HepG2 (cell line): ENCODE measurements at regions not wholly inside any gene's neighbourhood (a gene's known extent, or its start where the extent isn't known, plus 50 kb on each side); places are given as distances from the start of the nearest gene placed in this dataset.
"Not testable (repeated sequence)": the region's sequence is repeated elsewhere in the genome, so short reads cannot be mapped to it uniquely, and the experiment has no call there.

Experiments
- ATAC-seq: fragments of 200-7000 bp; cut with Tn5 transposase; 3 replicates; pipeline ENCODE4 v1.9.1; 2020; ENCODE audit warnings: mild to moderate bottlenecking, moderate library complexity
- BruUV-seq: library from RNA; stranded (reverse); fragments of 400-500 nt; replicated peaks from 2 replicates; lab custom pipeline; 2021; lab: Mats Ljungman, UMichigan
- CTCF ChIA-PET: fragments of 300-600 bp; formaldehyde crosslinking; extraction: SDS; loops from one replicate; lab custom pipeline; 2021; ENCODE audit warnings: low total read pairs, inconsistent platforms, low intra/inter-chr PET ratio; lab: Yijun Ruan, JAX
- POLR2A ChIA-PET: fragments of 350-600 bp; sonication (Branson Sonifier 250); formaldehyde crosslinking; loops from one replicate; lab custom pipeline; 2020; ENCODE audit warnings: antibody characterized with exemption, inconsistent platforms; lab: Yijun Ruan, JAX
- DNase-seq: peaks from one replicate; pipeline ENCODE4 v3.0.0-alpha.2; 2015; ENCODE audit warnings: low spot score
- FAIRE-seq: peaks from 3 replicates; lab custom pipeline; 2011; peaks lifted over from hg19 to GRCh38; lab: Jason Lieb, UNC
- H2AFZ ChIP-seq: one replicate; pipeline ENCODE4 v1.6.1; 2011; ENCODE audit warnings: low read length, inconsistent platforms
- H3K27ac ChIP-seq: fragments of 300-600 bp; 3 replicates; pipeline ENCODE4 v1.8.0; 2011; ENCODE audit warnings: mixed run types, mild to moderate bottlenecking, mixed read lengths, low read length, inconsistent platforms; ENCODE audit not compliant: insufficient read depth; ENCODE audit errors: extremely low read length
- H3K27me3 ChIP-seq, 2 experiments: fragments of 200-600 bp in 1 of 2; 2 replicates in 1 of 2; 3 replicates in 1 of 2; pipeline versions ENCODE4 v1.6.0 to v1.8.0; 2011; ENCODE audit warnings: low read length in 2 of 2, mild to moderate bottlenecking in 2 of 2, moderate library complexity in 2 of 2, inconsistent platforms in 1 of 2; ENCODE audit not compliant: insufficient read depth in 2 of 2, control insufficient read depth in 1 of 2
- H3K36me3 ChIP-seq, 2 experiments: fragments of 200-600 bp in 1 of 2; replicated peaks in 1 of 2; 2 replicates in 1 of 2; 3 replicates in 1 of 2; pipeline versions ENCODE4 v1.5.1 to v1.8.0; 2011; ENCODE audit warnings: low read length in 2 of 2, inconsistent platforms in 1 of 2; ENCODE audit not compliant: insufficient read depth in 2 of 2, control insufficient read depth in 1 of 2
- H3K4me1 ChIP-seq: 2 replicates; pipeline ENCODE4 v1.5.1; 2012; ENCODE audit warnings: low read length, inconsistent platforms; ENCODE audit not compliant: insufficient read depth
- H3K4me2 ChIP-seq: 2 replicates; pipeline ENCODE4 v1.6.0; 2011; ENCODE audit warnings: low read depth, low read length, inconsistent platforms
- H3K4me3 ChIP-seq, 3 experiments: fragments of 200-600 bp in 1 of 3; sonication (generic), shearing (Covaris generic) in 1 of 3; replicated peaks in 1 of 3; 2 replicates each; pipeline ENCODE4 v1.5.1; 2011 to 2016; ENCODE audit warnings: low read length in 3 of 3, inconsistent platforms in 2 of 3, low read depth in 2 of 3, mild to moderate bottlenecking in 2 of 3, control low read depth in 1 of 3, mixed read lengths in 1 of 3; ENCODE audit not compliant: insufficient read depth in 1 of 3
- H3K79me2 ChIP-seq: one replicate; pipeline ENCODE4 v1.6.1; 2011; ENCODE audit warnings: low read length, inconsistent platforms; ENCODE audit not compliant: insufficient read depth
- H3K9ac ChIP-seq: 2 replicates; pipeline ENCODE4 v1.6.0; 2011; ENCODE audit warnings: mild to moderate bottlenecking, low read depth, low read length, inconsistent platforms; ENCODE audit not compliant: insufficient read depth
- H3K9me3 ChIP-seq: 2 replicates; pipeline ENCODE4 v1.5.1; 2012; ENCODE audit warnings: mild to moderate bottlenecking, low read length
- H4K20me1 ChIP-seq: 2 replicates; pipeline ENCODE4 v1.6.0; 2011; ENCODE audit warnings: inconsistent platforms, mild to moderate bottlenecking, low read length, moderate library complexity; ENCODE audit not compliant: insufficient read depth
- ATF7-NPFF ChIP-seq: sonication (generic); formaldehyde crosslinking; IDR thresholded peaks from 2 replicates; pipeline ENCODE4 v1.8.1; 2023; ENCODE audit warnings: mild to moderate bottlenecking, low read depth, missing genetic modification reagents, moderate library complexity
- CBFB ChIP-seq: sonication (generic); formaldehyde crosslinking; IDR thresholded peaks from 2 replicates; pipeline ENCODE4 v1.4.0; 2020; ENCODE audit warnings: missing genetic modification reagents
- HNRNPK ChIP-seq: fragments of 200-400 bp; formaldehyde crosslinking; IDR thresholded peaks from 2 replicates; pipeline ENCODE4 v1.6.1; 2018; ENCODE audit warnings: low read length, low read depth, moderate library complexity, mild to moderate bottlenecking; ENCODE audit not compliant: poor library complexity, severe bottlenecking
- PRPF4 ChIP-seq: fragments of 200-400 bp; formaldehyde crosslinking; IDR thresholded peaks from 2 replicates; pipeline ENCODE4 v1.6.1; 2016; ENCODE audit warnings: low read length, low read depth; ENCODE audit not compliant: poor library complexity, severe bottlenecking
- SMARCC2 ChIP-seq: fragments of 450-650 bp; IDR thresholded peaks from 2 replicates; pipeline ENCODE4 v1.6.1; 2017; ENCODE audit warnings: antibody characterized with exemption, mild to moderate bottlenecking
- TRIM24 ChIP-seq: sonication (generic); formaldehyde crosslinking; IDR thresholded peaks from 2 replicates; pipeline ENCODE4 v1.8.0; 2022; ENCODE audit warnings: mild to moderate bottlenecking, missing genetic modification reagents
- ZBTB46 ChIP-seq: sonication (generic); formaldehyde crosslinking; IDR thresholded peaks from 2 replicates; pipeline ENCODE4 v1.4.0; 2020; ENCODE audit warnings: mild to moderate bottlenecking, missing genetic modification reagents, borderline replicate concordance
- ZBTB7B ChIP-seq: sonication (generic); formaldehyde crosslinking; IDR thresholded peaks from 2 replicates; pipeline ENCODE4 v1.4.0; 2020; ENCODE audit warnings: missing genetic modification reagents
- ZNF234 ChIP-seq: sonication (generic); formaldehyde crosslinking; conservative IDR thresholded peaks from 2 replicates; pipeline ENCODE4 v1.5.1; 2020; ENCODE audit warnings: mild to moderate bottlenecking, missing genetic modification reagents
- ZNF235 ChIP-seq: sonication (generic); formaldehyde crosslinking; IDR thresholded peaks from 2 replicates; pipeline ENCODE4 v1.8.1; 2023; ENCODE audit warnings: mild to moderate bottlenecking, missing genetic modification reagents, borderline replicate concordance
- ZNF337 ChIP-seq: sonication (generic); formaldehyde crosslinking; IDR thresholded peaks from 2 replicates; pipeline ENCODE4 v1.5.1; 2020; ENCODE audit warnings: missing genetic modification reagents, low read depth, mild to moderate bottlenecking, borderline replicate concordance
- ZNF513 ChIP-seq: sonication (generic); formaldehyde crosslinking; conservative IDR thresholded peaks from 2 replicates; pipeline ENCODE4 v1.5.0; 2020; ENCODE audit warnings: missing genetic modification reagents
- ZNF572 ChIP-seq: sonication (generic); formaldehyde crosslinking; IDR thresholded peaks from 2 replicates; pipeline ENCODE4 v1.5.1; 2020; ENCODE audit warnings: mild to moderate bottlenecking, missing genetic modification reagents
- ZNF878 ChIP-seq: sonication (generic); formaldehyde crosslinking; IDR thresholded peaks from 2 replicates; pipeline ENCODE4 v1.8.1; 2023; ENCODE audit warnings: mild to moderate bottlenecking, missing genetic modification reagents, moderate library complexity
- WGBS: methylation state at CpG from one replicate; pipeline ENCODE4 v1.1.6; 2017; ENCODE audit warnings: low lambda C conversion rate; 5-methylcytosine and 5-hydroxymethylcytosine counted together
- in situ Hi-C: cut with HindIII; loops from 2 replicates; pipeline ENCODE4 v1.10.0; 2017; ENCODE audit warnings: low pct_unique_long_range_greater_than_20kb; ENCODE audit not compliant: extremely low pct_ligation_motif_present
- intact Hi-C: fragments of 100-400 bp; cut with micrococcal nuclease; formaldehyde crosslinking; loops from one replicate; pipeline ENCODE4 v1.10.0; 2022; ENCODE audit not compliant: unreplicated experiment

GRCh38 chr4:84101653-84102625 is 397.2 kb downstream of the NKX6-1 start:
- H3K27me3 ChIP-seq, H3K4me1 ChIP-seq, H4K20me1 ChIP-seq, BruUV-seq, POLR2A ChIA-PET, FAIRE-seq, intact Hi-C loops, in situ Hi-C loops, H3K9ac ChIP-seq, ATAC-seq, H3K4me2 ChIP-seq, H2AFZ ChIP-seq, H3K4me3 ChIP-seq, H3K9me3 ChIP-seq, DNase-seq, CTCF ChIA-PET, H3K79me2 ChIP-seq, H3K27ac ChIP-seq, H3K36me3 ChIP-seq: not testable (repeated sequence)
- 20% methylated on average over 9 of the region's 9 CpGs for WGBS

GRCh38 chr4:84100071-84100470 is 399.0 kb downstream of the NKX6-1 start:
- H2AFZ ChIP-seq: no peak overlapping the region
- H4K20me1 ChIP-seq: no peaks in the 10 kb centered on the region
- no peak overlapping the region for H3K4me2 ChIP-seq
- no peaks in the 10 kb centered on the region for H3K27me3 ChIP-seq
- H3K9me3 ChIP-seq: no peaks in the 10 kb centered on the region
- no peaks in the 10 kb centered on the region for H3K36me3 ChIP-seq
- DNase-seq (no peak), ATAC-seq (no peak), FAIRE-seq (no peak)
- BruUV-seq: no TSS peak
- no peaks in the 10 kb centered on the region for H3K79me2 ChIP-seq
- intact Hi-C loops (no loop called here), in situ Hi-C loops (no loop called here)
- CTCF ChIA-PET: no interaction called here
- no peaks in the 10 kb centered on the region for H3K4me1 ChIP-seq
- H3K27ac ChIP-seq: no peak overlapping the region
- no peak overlapping the region for H3K9ac ChIP-seq
- WGBS: 38% methylated on average over 4 of the region's 4 CpGs
- no peak overlapping the region for H3K4me3 ChIP-seq
- POLR2A ChIA-PET: no interaction called here
- no peak for TF ChIP-seq ZNF572
- no peak for TF ChIP-seq ZNF234 (CRISPR knock-in tag)
- TF ChIP-seq ATF7-NPFF (CRISPR knock-in tag): no peak
- TF ChIP-seq ZBTB7B (CRISPR knock-in tag): no peak
- TF ChIP-seq ZNF513: no peak
- TF ChIP-seq SMARCC2: no peak
- no peak for TF ChIP-seq ZNF235
- no peak for TF ChIP-seq ZNF878
- no peak for TF ChIP-seq HNRNPK
- no peak for TF ChIP-seq TRIM24
- TF ChIP-seq ZBTB46 (CRISPR knock-in tag): no peak
- TF ChIP-seq ZNF337 (CRISPR knock-in tag): no peak
- no peak for TF ChIP-seq CBFB (CRISPR knock-in tag)
- no peak for TF ChIP-seq PRPF4
